ENCODE measurements at regions not wholly inside any gene's neighbourhood (a gene's known extent, or its start where the extent isn't known, plus 50 kb on each side); places are given as distances from the start of the nearest gene placed in this dataset.

GRCh38 chr5:163914910-163915309 is 409.5 kb downstream of the MAT2B start:
- TF ChIP-seq CTCF (IDR thresholded peaks at IDR 0.05) (no peak), ZFX (IDR thresholded peaks at IDR 0.05; ENCODE audit: borderline replicate concordance) (no peak)
